AG10803 (cell line): ENCODE measurements at regions not wholly inside any gene's neighbourhood (a gene's known extent, or its start where the extent isn't known, plus 50 kb on each side); places are given as distances from the start of the nearest gene placed in this dataset.

Experiments used
- DNase-seq: peaks from one replicate; pipeline ENCODE4 v3.0.0; 2010; ENCODE audit warnings: low read depth
- H3K4me3 ChIP-seq: 2 replicates; pipeline ENCODE4 v1.5.1; 2011; ENCODE audit warnings: mild to moderate bottlenecking, low read length, control low read depth
- TF ChIP-seq, protein P1 (sequence below): conservative IDR thresholded peaks from 2 replicates; pipeline ENCODE4 v1.5.1; 2011; ENCODE audit warnings: mild to moderate bottlenecking, low read length, control low read depth, inconsistent platforms

- no peak overlapping the region; the same call in 1 of the 2 replicates for H3K4me3 ChIP-seq
- TF ChIP-seq, protein P1, sequence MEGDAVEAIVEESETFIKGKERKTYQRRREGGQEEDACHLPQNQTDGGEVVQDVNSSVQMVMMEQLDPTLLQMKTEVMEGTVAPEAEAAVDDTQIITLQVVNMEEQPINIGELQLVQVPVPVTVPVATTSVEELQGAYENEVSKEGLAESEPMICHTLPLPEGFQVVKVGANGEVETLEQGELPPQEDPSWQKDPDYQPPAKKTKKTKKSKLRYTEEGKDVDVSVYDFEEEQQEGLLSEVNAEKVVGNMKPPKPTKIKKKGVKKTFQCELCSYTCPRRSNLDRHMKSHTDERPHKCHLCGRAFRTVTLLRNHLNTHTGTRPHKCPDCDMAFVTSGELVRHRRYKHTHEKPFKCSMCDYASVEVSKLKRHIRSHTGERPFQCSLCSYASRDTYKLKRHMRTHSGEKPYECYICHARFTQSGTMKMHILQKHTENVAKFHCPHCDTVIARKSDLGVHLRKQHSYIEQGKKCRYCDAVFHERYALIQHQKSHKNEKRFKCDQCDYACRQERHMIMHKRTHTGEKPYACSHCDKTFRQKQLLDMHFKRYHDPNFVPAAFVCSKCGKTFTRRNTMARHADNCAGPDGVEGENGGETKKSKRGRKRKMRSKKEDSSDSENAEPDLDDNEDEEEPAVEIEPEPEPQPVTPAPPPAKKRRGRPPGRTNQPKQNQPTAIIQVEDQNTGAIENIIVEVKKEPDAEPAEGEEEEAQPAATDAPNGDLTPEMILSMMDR = no peak
- DNase-seq = peak; percentile 91
These were observed 131.9 kb upstream of the STMND1 start for GRCh38 chr6:16969699-16970655.

DNA sequence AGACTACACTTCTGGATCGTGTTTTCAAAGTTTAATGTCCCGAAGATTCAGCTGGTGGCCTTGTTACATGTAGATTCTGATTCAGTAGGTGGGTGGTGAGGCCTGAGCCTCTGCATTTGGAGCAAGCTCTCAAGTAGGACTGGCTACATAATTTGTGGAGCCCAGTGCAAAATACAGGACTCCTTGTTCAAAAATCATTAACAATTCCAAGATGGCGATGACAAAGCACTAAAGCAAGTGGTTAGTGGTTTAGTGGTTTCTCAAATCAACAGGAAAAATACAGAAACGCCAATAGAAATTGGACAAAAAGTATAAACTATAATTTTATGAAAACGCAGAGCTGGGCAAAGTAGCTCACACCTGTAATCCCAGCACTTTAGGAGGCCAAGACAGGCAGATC, 133.7 kb upstream of the STMND1 start:
- no peak for DNase-seq
- H3K4me3 ChIP-seq = no peak overlapping the region
- TF ChIP-seq, protein P1 = no peak

DNA sequence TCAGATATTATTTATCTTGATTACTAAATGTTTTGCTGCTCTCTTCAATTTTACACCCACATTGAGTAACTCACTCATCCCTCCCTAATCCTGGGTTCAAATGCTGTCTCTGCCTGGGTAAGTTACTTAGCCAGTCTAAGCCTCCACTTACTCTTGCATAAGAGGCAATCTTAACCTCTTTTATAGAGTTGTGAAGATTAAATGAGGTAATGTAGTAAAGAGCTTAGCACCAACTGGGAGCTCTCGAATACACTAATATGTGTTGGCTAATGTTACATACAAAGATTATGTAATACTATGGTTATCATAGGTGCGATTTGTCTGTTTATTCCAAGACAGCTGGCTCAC, 134.4 kb upstream of the STMND1 start:
- TF ChIP-seq, protein P1 = no peak
- H3K4me3 ChIP-seq = no peak overlapping the region
- no peak for DNase-seq

DNA sequence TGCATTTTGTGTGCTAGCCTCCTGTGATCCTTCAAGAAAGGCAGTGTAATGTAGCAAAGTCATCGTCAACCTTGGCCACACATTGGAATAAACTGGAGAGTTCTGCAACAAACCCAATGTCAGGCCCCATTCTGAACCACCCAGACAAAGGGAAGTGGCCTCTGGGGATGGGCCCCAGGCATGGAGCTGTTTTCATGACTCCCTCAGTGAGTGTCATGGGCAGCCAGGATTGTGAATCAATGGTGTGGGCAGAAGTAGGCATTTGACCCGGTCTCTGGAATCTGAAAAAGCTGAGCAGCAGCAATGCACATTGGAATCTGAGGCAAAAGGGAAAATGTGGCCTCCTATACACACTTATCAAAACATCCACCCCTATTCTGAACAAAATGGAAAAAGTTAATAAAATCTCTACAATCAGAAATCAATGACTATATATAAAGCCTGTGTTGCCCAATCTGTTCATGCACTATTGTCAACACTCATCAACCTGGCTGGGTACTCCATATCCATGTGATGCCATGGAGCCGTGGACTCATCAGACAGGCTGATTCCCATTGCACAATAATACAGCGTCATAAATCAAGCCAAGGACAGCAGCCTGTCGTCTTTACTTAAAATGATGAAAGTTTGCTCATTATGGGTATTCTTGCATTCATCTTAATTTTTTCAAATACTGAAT, 134.9 kb upstream of the STMND1 start:
- DNase-seq = no peak
- no peak overlapping the region for H3K4me3 ChIP-seq
- TF ChIP-seq, protein P1 = no peak

DNA sequence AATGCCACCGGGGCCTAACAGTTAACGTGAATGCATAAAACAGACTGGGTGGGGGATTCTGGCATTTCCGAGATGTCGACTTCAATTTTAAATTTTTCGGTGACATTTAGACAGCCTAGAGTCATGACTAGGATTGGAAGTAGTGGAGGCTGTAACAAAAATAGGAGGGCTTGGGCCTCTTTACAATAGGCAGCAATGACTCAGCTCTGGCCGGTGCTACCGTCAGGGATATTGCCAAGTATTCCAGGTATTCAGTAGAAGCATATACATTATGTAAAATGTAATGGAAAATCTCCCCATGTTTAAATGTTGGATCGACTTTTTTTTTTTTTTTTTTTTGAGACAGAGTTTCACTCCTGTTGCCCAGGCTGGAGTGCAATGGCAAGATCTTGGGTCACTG, 136.2 kb upstream of the STMND1 start:
- TF ChIP-seq, protein P1 = no peak

DNA sequence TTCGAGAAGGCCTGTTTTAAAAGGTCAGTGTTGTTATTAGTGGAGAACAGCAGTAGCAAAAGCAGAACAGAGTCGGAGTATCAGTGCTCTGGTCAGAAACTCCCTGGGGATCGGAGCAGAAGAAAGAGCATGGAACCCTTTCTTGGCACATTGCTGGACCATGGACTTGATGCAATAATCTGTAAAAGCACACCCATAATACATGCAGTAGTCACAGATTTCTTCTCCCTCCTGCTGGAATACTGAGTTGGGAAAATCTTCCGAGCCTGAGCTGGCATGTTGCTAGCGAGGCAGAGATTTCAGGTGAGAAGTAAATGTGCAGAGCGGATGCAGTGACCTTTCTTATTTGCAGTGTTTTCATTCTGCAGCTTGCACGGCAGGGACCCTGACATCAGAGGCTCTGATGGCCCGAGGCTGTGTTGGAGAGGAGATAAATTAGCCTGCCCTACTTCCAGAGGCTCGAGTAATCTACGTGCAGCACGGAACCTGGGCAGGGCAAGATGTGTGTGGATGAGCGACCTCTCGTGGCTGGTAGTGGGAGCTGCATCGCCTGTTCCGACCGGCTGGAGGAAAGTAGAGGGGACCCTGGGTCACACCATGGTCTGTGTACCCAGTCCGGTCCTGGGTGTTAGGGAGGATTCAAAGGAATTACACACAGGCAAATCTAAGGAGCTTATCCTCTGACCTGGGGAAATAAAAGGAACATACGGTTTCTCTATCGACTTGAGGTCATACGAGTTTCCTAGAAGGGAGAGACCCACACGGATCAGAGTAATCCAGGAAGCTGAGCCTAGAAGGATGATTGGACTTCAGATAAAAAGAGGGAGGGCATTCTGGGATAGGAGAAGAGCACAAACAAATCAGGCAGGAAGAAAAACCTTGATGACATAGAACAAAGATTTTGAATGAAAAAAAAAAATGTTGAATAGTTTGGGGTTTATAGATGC, 137.0 kb upstream of the STMND1 start:
- TF ChIP-seq, protein P1 = peak; percentile 98
- no peak overlapping the region for H3K4me3 ChIP-seq
- peak; percentile 60 for DNase-seq

More for the DNA sequence above, 136.2 kb upstream of the STMND1 start:
- no peak for DNase-seq
- H3K4me3 ChIP-seq = no peak overlapping the region
